IMR-90 (cell line): ENCODE measurements at regions not wholly inside any gene's neighbourhood (a gene's known extent, or its start where the extent isn't known, plus 50 kb on each side); places are given as distances from the start of the nearest gene placed in this dataset.

ENCODE experiments used
- ATAC-seq: fragments of 200-7000 bp; cut with Tn5 transposase; 2 replicates; pipeline ENCODE4 v1.9.1; 2020; ENCODE audit warnings: low read depth, mild to moderate bottlenecking, moderate library complexity
- BruUV-seq: library from RNA; stranded (reverse); fragments of 400-500 nt; replicated peaks from 2 replicates; lab custom pipeline; 2021; lab: Mats Ljungman, UMichigan
- CTCF ChIA-PET: fragments of 300-600 bp; formaldehyde crosslinking; extraction: SDS; loops from one replicate; lab custom pipeline; 2021; ENCODE audit warnings: antibody characterized with exemption; lab: Yijun Ruan, JAX
- POLR2A ChIA-PET: fragments of 300-600 bp; sonication (Branson Sonifier 250); formaldehyde crosslinking; loops from one replicate; lab custom pipeline; 2022; ENCODE audit warnings: antibody characterized with exemption; ENCODE audit not compliant: unreplicated experiment; lab: Charles Lee
- DNase-seq: peaks from one replicate; pipeline ENCODE4 v3.0.0; 2013
- H2AFZ ChIP-seq: replicated peaks from 2 replicates; pipeline ENCODE3; 2013; ENCODE audit warnings: low read length, mild to moderate bottlenecking; ENCODE audit not compliant: poor library complexity
- H2AK5ac ChIP-seq: 2 replicates; pipeline ENCODE4 v1.6.1; 2013; ENCODE audit warnings: low read depth, low read length, inconsistent platforms
- H2AK9ac ChIP-seq: replicated peaks from 2 replicates; pipeline ENCODE3; 2013; ENCODE audit warnings: mild to moderate bottlenecking, low read depth, low read length, moderate library complexity; ENCODE audit not compliant: poor library complexity
- H2BK120ac ChIP-seq: 2 replicates; pipeline ENCODE4 v1.6.1; 2013; ENCODE audit warnings: low read depth, low read length, inconsistent platforms
- H2BK15ac ChIP-seq: 3 replicates; pipeline ENCODE4 v1.6.1; 2013; ENCODE audit warnings: low read depth, low read length, inconsistent platforms
- H2BK20ac ChIP-seq: 2 replicates; pipeline ENCODE4 v1.6.1; 2013; ENCODE audit warnings: low read depth, mild to moderate bottlenecking, inconsistent platforms, low read length, moderate library complexity
- H2BK5ac ChIP-seq: 2 replicates; pipeline ENCODE4 v1.6.1; 2013; ENCODE audit warnings: mild to moderate bottlenecking, low read depth, low read length, inconsistent platforms; ENCODE audit not compliant: poor library complexity, severe bottlenecking
- H3K14ac ChIP-seq: replicated peaks from 2 replicates; pipeline ENCODE4 v1.6.1; 2013; ENCODE audit warnings: low read depth, low read length, inconsistent platforms
- H3K18ac ChIP-seq: 2 replicates; pipeline ENCODE4 v1.6.1; 2013; ENCODE audit warnings: low read depth, low read length, control low read depth
- H3K23ac ChIP-seq: 2 replicates; pipeline ENCODE4 v1.6.1; 2013; ENCODE audit warnings: low read depth, low read length, inconsistent platforms
- H3K27ac ChIP-seq: 2 replicates; pipeline ENCODE4 v1.5.1; 2013; ENCODE audit warnings: mild to moderate bottlenecking, control low read depth, low read length; ENCODE audit not compliant: insufficient read depth
- H3K27me3 ChIP-seq: 2 replicates; pipeline ENCODE4 v1.6.1; 2013; ENCODE audit warnings: low read length; ENCODE audit not compliant: control insufficient read depth, insufficient read depth
- H3K36me3 ChIP-seq: 2 replicates; pipeline ENCODE4 v1.6.1; 2013; ENCODE audit warnings: low read length, mixed read lengths; ENCODE audit not compliant: control insufficient read depth, insufficient read depth
- H3K4ac ChIP-seq: 2 replicates; pipeline ENCODE4 v1.6.1; 2013; ENCODE audit warnings: low read depth, low read length, inconsistent platforms
- H3K4me1 ChIP-seq: 2 replicates; pipeline ENCODE4 v1.6.1; 2013; ENCODE audit warnings: low read length, mixed read lengths; ENCODE audit not compliant: control insufficient read depth, insufficient read depth
- H3K4me2 ChIP-seq: 2 replicates; pipeline ENCODE4 v1.6.1; 2013; ENCODE audit warnings: low read depth, mild to moderate bottlenecking, control low read depth, low read length, moderate library complexity
- H3K4me3 ChIP-seq: 2 replicates; pipeline ENCODE4 v1.5.1; 2013; ENCODE audit warnings: low read depth, mild to moderate bottlenecking, control low read depth, low read length, moderate library complexity; ENCODE audit not compliant: insufficient read depth
- H3K56ac ChIP-seq: 2 replicates; pipeline ENCODE4 v1.6.1; 2013; ENCODE audit warnings: low read length, inconsistent platforms; ENCODE audit not compliant: insufficient read depth; ENCODE audit errors: extremely low read depth
- H3K79me1 ChIP-seq, 2 experiments: 2 replicates each; pipeline ENCODE4 v1.6.1; 2013; ENCODE audit warnings: low read length in 2 of 2, inconsistent platforms in 1 of 2, low read depth in 1 of 2
- H3K9ac ChIP-seq: 2 replicates; pipeline ENCODE4 v1.6.1; 2013; ENCODE audit warnings: low read depth, low read length, control low read depth
- H3K9me1 ChIP-seq: 2 replicates; pipeline ENCODE4 v1.6.1; 2013; ENCODE audit warnings: low read length, inconsistent platforms; ENCODE audit not compliant: insufficient read depth
- H3K9me3 ChIP-seq: 2 replicates; pipeline ENCODE4 v1.6.1; 2013; ENCODE audit warnings: low read length; ENCODE audit not compliant: control insufficient read depth, insufficient read depth
- H4K20me1 ChIP-seq: 2 replicates; pipeline ENCODE4 v1.6.1; 2013; ENCODE audit warnings: low read length, inconsistent platforms; ENCODE audit not compliant: insufficient read depth
- H4K5ac ChIP-seq: 2 replicates; pipeline ENCODE4 v1.6.1; 2013; ENCODE audit warnings: mild to moderate bottlenecking, low read depth, low read length, control low read depth
- H4K8ac ChIP-seq, 2 experiments: 2 replicates each; pipeline ENCODE4 v1.6.1; 2013; ENCODE audit warnings: low read depth in 2 of 2, low read length in 2 of 2, control low read depth in 1 of 2, inconsistent platforms in 1 of 2
- H4K91ac ChIP-seq: 2 replicates; pipeline ENCODE4 v1.6.1; 2013; ENCODE audit warnings: low read depth, low read length, inconsistent platforms; ENCODE audit not compliant: insufficient read depth
- BHLHE40 ChIP-seq: fragments of 150-350 bp; IDR thresholded peaks from 2 replicates; pipeline ENCODE4 v1.6.1; 2016; ENCODE audit warnings: mild to moderate bottlenecking, low read depth, low read length
- CEBPB ChIP-seq: IDR thresholded peaks from 2 replicates; pipeline ENCODE4 v1.6.1; 2012; ENCODE audit warnings: low read depth, low read length, improper control_type of control experiment
- CHD1 ChIP-seq: IDR thresholded peaks from 2 replicates; pipeline ENCODE4 v1.6.1; 2012; ENCODE audit warnings: low read depth, low read length, improper control_type of control experiment
- CTCF ChIP-seq: conservative IDR thresholded peaks from 2 replicates; pipeline ENCODE4 v1.5.1; 2012; ENCODE audit warnings: mild to moderate bottlenecking, low read depth, low read length, improper control_type of control experiment
- FOS ChIP-seq: fragments of 150-350 bp; IDR thresholded peaks from 2 replicates; pipeline ENCODE4 v1.6.1; 2016; ENCODE audit warnings: low read depth, low read length
- MAFK ChIP-seq: IDR thresholded peaks from 2 replicates; pipeline ENCODE4 v1.6.1; 2012; ENCODE audit warnings: low read depth, low read length, improper control_type of control experiment
- MAZ ChIP-seq: IDR thresholded peaks from 2 replicates; pipeline ENCODE4 v1.6.1; 2012; ENCODE audit warnings: low read depth, mild to moderate bottlenecking, low read length, improper control_type of control experiment, moderate library complexity, borderline replicate concordance
- MXI1 ChIP-seq: IDR thresholded peaks from 2 replicates; pipeline ENCODE4 v1.6.1; 2012; ENCODE audit warnings: low read depth, mild to moderate bottlenecking, low read length, moderate library complexity, borderline replicate concordance
- NFE2L2 ChIP-seq: fragments of 150-350 bp; IDR thresholded peaks from 2 replicates; pipeline ENCODE4 v1.6.1; 2016; ENCODE audit warnings: low read depth, mild to moderate bottlenecking, low read length
- POLR2A ChIP-seq: IDR thresholded peaks from 2 replicates; pipeline ENCODE4 v1.6.1; 2012; ENCODE audit warnings: mild to moderate bottlenecking, low read depth, low read length
- RAD21 ChIP-seq: IDR thresholded peaks from 2 replicates; pipeline ENCODE4 v1.6.1; 2012; ENCODE audit warnings: low read length, improper control_type of control experiment
- RCOR1 ChIP-seq: IDR thresholded peaks from 2 replicates; pipeline ENCODE4 v1.6.1; 2012; ENCODE audit warnings: mild to moderate bottlenecking, low read length, improper control_type of control experiment; ENCODE audit not compliant: insufficient replicate concordance
- RFX5 ChIP-seq: IDR thresholded peaks from 2 replicates; pipeline ENCODE4 v1.8.0; 2012; ENCODE audit warnings: low read depth, mild to moderate bottlenecking, low read length, moderate library complexity
- SMC3 ChIP-seq: fragments of 150-350 bp; IDR thresholded peaks from 2 replicates; pipeline ENCODE4 v1.6.1; 2016; ENCODE audit warnings: low read depth, mild to moderate bottlenecking, antibody characterized with exemption, low read length, moderate library complexity
- WGBS, 2 experiments: methylation state at CpG; one replicate each; pipeline versions ENCODE4 v1.1.5 to v1.1.7; 2013; ENCODE audit warnings: missing lambda C conversion rate in 2 of 2; ENCODE audit not compliant: insufficient read length in 1 of 2; ENCODE audit errors: extremely low coverage in 2 of 2; 5-methylcytosine and 5-hydroxymethylcytosine counted together
- dilution Hi-C: fragments of 300-500 bp; cut with HindIII; formaldehyde crosslinking; loops from one replicate; pipeline ENCODE4 v1.14.3; 2018; ENCODE audit warnings: low sequenced_read_pairs; ENCODE audit not compliant: unreplicated experiment
- in situ Hi-C: fragments of 300-500 bp; cut with MboI; formaldehyde crosslinking; loops from 3 replicates; pipeline ENCODE4 v1.14.3; 2019; ENCODE audit warnings: low sequenced_read_pairs, inconsistent platforms, mixed read lengths
- intact Hi-C: fragments of 100-400 bp; cut with micrococcal nuclease; formaldehyde crosslinking; loops from 2 replicates; pipeline ENCODE4 v1.10.0; 2022
- TF ChIP-seq, protein P1 (sequence below): fragments of 150-350 bp; IDR thresholded peaks from 2 replicates; pipeline ENCODE4 v1.6.1; 2016; ENCODE audit warnings: low read depth, mild to moderate bottlenecking, low read length, moderate library complexity, borderline replicate concordance
- TF ChIP-seq, protein P2 (sequence below): fragments of 150-350 bp; IDR thresholded peaks from 2 replicates; pipeline ENCODE4 v1.6.1; 2017; ENCODE audit warnings: mild to moderate bottlenecking, antibody characterized with exemption, low read length, low read depth

- Histone ChIP-seq H3K9ac (no peak overlapping the region), H4K8ac (no peak overlapping the region), H3K9me1 (no peaks in the 10 kb centered on the region), H2AFZ (no peak overlapping the region), H2BK120ac (no peak overlapping the region), H3K9me3 (peaks cover 3% of the 10 kb centered on the region), H3K56ac (no peak overlapping the region), H3K4me2 (no peak overlapping the region), H3K4me1 (no peaks in the 10 kb centered on the region), H3K23ac (no peak overlapping the region), H2BK20ac (no peak overlapping the region), H2BK5ac (no peak overlapping the region), H4K5ac (no peak overlapping the region), H3K4me3 (no peak overlapping the region), H2AK9ac (no peak overlapping the region), H3K18ac (no peak overlapping the region), H3K14ac (no peak overlapping the region), H3K79me1 (no peaks in the 10 kb centered on the region), H4K20me1 (no peaks in the 10 kb centered on the region), H3K27me3 (no peaks in the 10 kb centered on the region), H2AK5ac (no peak overlapping the region), H3K27ac (no peak overlapping the region), H3K4ac (no peak overlapping the region), H2BK15ac (no peak overlapping the region), H3K36me3 (no peaks in the 10 kb centered on the region), H4K91ac (no peak overlapping the region)
- intact Hi-C loops: no loop called here
- DNase-seq (no peak), ATAC-seq (no peak)
- TF ChIP-seq NFE2L2: no peak
- no peak for TF ChIP-seq SMC3
- no peak for TF ChIP-seq RFX5
- no peak for TF ChIP-seq RAD21
- TF ChIP-seq CEBPB: no peak
- TF ChIP-seq CHD1: no peak
- TF ChIP-seq MXI1: no peak
- TF ChIP-seq CTCF: no peak
- TF ChIP-seq, protein P1, sequence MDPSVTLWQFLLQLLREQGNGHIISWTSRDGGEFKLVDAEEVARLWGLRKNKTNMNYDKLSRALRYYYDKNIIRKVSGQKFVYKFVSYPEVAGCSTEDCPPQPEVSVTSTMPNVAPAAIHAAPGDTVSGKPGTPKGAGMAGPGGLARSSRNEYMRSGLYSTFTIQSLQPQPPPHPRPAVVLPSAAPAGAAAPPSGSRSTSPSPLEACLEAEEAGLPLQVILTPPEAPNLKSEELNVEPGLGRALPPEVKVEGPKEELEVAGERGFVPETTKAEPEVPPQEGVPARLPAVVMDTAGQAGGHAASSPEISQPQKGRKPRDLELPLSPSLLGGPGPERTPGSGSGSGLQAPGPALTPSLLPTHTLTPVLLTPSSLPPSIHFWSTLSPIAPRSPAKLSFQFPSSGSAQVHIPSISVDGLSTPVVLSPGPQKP: no peak
- TF ChIP-seq, protein P2, sequence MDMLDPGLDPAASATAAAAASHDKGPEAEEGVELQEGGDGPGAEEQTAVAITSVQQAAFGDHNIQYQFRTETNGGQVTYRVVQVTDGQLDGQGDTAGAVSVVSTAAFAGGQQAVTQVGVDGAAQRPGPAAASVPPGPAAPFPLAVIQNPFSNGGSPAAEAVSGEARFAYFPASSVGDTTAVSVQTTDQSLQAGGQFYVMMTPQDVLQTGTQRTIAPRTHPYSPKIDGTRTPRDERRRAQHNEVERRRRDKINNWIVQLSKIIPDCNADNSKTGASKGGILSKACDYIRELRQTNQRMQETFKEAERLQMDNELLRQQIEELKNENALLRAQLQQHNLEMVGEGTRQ: no peak
- no peak for TF ChIP-seq RCOR1
- TF ChIP-seq POLR2A: no peak
- no peak for TF ChIP-seq MAZ
- TF ChIP-seq BHLHE40: no peak
- no peak for TF ChIP-seq FOS
- TF ChIP-seq MAFK: no peak
- dilution Hi-C loops: no loop called here
- no TSS peak for BruUV-seq
- POLR2A ChIA-PET: no interaction called here
- WGBS, 2 experiments: 58% methylated on average over 3 of the region's 4 CpGs; no CpG with 5 or more reads in 1 of the 2 experiments
- CTCF ChIA-PET: no interaction called here
- in situ Hi-C loops: no loop called here
Observed at GRCh38 chr5:74974451-74975091, 77.8 kb downstream of the GCNT4 start.
